SKM-1 (cell line): ENCODE measurements at regions not wholly inside any gene's neighbourhood (a gene's known extent, or its start where the extent isn't known, plus 50 kb on each side); places are given as distances from the start of the nearest gene placed in this dataset.

Source experiments
- DNase-seq: peaks from one replicate; lab custom pipeline; 2025; ENCODE audit not compliant: unreplicated experiment; lab: John Stamatoyannopoulos, UW

GRCh38 chr6:140062043-140063020 lies 687.9 kb upstream of the CITED2 start:
- DNase-seq = no peak

GRCh38 chr6:140061110-140062042 lies 686.9 kb upstream of the CITED2 start:
- DNase-seq = no peak

- no peak for DNase-seq
Observed at GRCh38 chr6:140059947-140060346, 685.5 kb upstream of the CITED2 start.

GRCh38 chr6:140058863-140059262 lies 684.4 kb upstream of the CITED2 start:
- DNase-seq = no peak

- DNase-seq = no peak
Observed at GRCh38 chr6:140052736-140053729, 678.6 kb upstream of the CITED2 start.

GRCh38 chr6:140051521-140052512 lies 677.4 kb upstream of the CITED2 start:
- DNase-seq = no peak

GRCh38 chr6:140050101-140050995 lies 675.9 kb upstream of the CITED2 start:
- no peak for DNase-seq

GRCh38 chr6:140049251-140049650 lies 674.8 kb upstream of the CITED2 start:
- no peak for DNase-seq

GRCh38 chr6:140048202-140048790 lies 673.8 kb upstream of the CITED2 start:
- DNase-seq = no peak

- no peak for DNase-seq
Observed at GRCh38 chr6:140047321-140047720, 672.9 kb upstream of the CITED2 start.

GRCh38 chr6:140046016-140046632 lies 671.7 kb upstream of the CITED2 start:
- peak; percentile 62 for DNase-seq

GRCh38 chr6:140045116-140045515 lies 670.7 kb upstream of the CITED2 start:
- no peak for DNase-seq

- DNase-seq = no peak
Observed at GRCh38 chr6:140044626-140045025, 670.2 kb upstream of the CITED2 start.

GRCh38 chr6:140043762-140044378 lies 669.4 kb upstream of the CITED2 start:
- DNase-seq = peak; percentile 33

GRCh38 chr6:140043357-140043756 lies 668.9 kb upstream of the CITED2 start:
- peak; percentile 15 for DNase-seq

GRCh38 chr6:140041571-140042332 lies 667.3 kb upstream of the CITED2 start:
- no peak for DNase-seq
